Endothelial cell of umbilical vein (primary cell): ENCODE measurements at regions not wholly inside any gene's neighbourhood (a gene's known extent, or its start where the extent isn't known, plus 50 kb on each side); places are given as distances from the start of the nearest gene placed in this dataset.

Experiments used
- BruUV-seq: library from RNA; stranded (reverse); fragments of 400-500 nt; replicated peaks from 2 replicates; lab custom pipeline; 2021; lab: Mats Ljungman, UMichigan
- CTCF ChIA-PET: fragments of 300-600, 350-600 bp; sonication (Branson Sonifier 250); formaldehyde crosslinking; loops from one replicate; lab custom pipeline; 2021; ENCODE audit warnings: antibody characterized with exemption, inconsistent platforms; lab: Charles Lee
- POLR2A ChIA-PET: fragments of 300-600, 350-600 bp; sonication (Branson Sonifier 250); formaldehyde crosslinking; loops from one replicate; lab custom pipeline; 2021; ENCODE audit warnings: antibody characterized with exemption, inconsistent platforms; lab: Charles Lee
- DNase-seq: peaks from one replicate; pipeline ENCODE4 v3.0.0-alpha.2; 2011; ENCODE audit warnings: low read depth, low spot score
- FAIRE-seq: peaks from 2 replicates; lab custom pipeline; 2011; peaks lifted over from hg19 to GRCh38; lab: Jason Lieb, UNC
- H2AFZ ChIP-seq: 2 replicates; pipeline ENCODE4 v1.6.0; 2012; ENCODE audit warnings: low read depth, low read length, control low read depth, inconsistent platforms
- H3K27ac ChIP-seq: 2 replicates; pipeline ENCODE4 v1.5.1; 2011; ENCODE audit warnings: low read depth, mild to moderate bottlenecking, control low read depth, low read length, moderate library complexity; ENCODE audit not compliant: insufficient read depth
- H3K27me3 ChIP-seq, 2 experiments: 2 replicates each; pipeline versions ENCODE4 v1.6.0 to v1.6.1; 2011; ENCODE audit warnings: low read length in 2 of 2, mixed read lengths in 1 of 2; ENCODE audit not compliant: control insufficient read depth in 2 of 2, insufficient read depth in 2 of 2
- H3K36me3 ChIP-seq, 2 experiments: 2 replicates in 1 of 2; 3 replicates in 1 of 2; pipeline ENCODE4 v1.5.1; 2011; ENCODE audit warnings: low read length in 2 of 2, mild to moderate bottlenecking in 1 of 2, moderate library complexity in 1 of 2; ENCODE audit not compliant: control insufficient read depth in 2 of 2, insufficient read depth in 2 of 2; ENCODE audit errors: extremely low read depth in 1 of 2
- H3K4me1 ChIP-seq: 3 replicates; pipeline ENCODE4 v1.5.1; 2011; ENCODE audit warnings: mild to moderate bottlenecking, low read length; ENCODE audit not compliant: control insufficient read depth, insufficient read depth; ENCODE audit errors: extremely low read depth
- H3K4me2 ChIP-seq: 2 replicates; pipeline ENCODE4 v1.6.1; 2011; ENCODE audit warnings: low read length, control low read depth, mixed read lengths; ENCODE audit not compliant: insufficient read depth
- H3K4me3 ChIP-seq, 3 experiments: fragments of 200-600 bp in 1 of 3; sonication (generic), shearing (Covaris generic) in 1 of 3; replicated peaks in 1 of 3; 2 replicates each; pipeline ENCODE4 v1.5.1; 2011 to 2016; ENCODE audit warnings: control low read depth in 3 of 3, low read length in 3 of 3, mild to moderate bottlenecking in 2 of 3, inconsistent platforms in 1 of 3, low read depth in 1 of 3, moderate library complexity in 1 of 3; ENCODE audit not compliant: insufficient read depth in 1 of 3
- H3K79me2 ChIP-seq: 2 replicates; pipeline ENCODE4 v1.6.0; 2012; ENCODE audit warnings: low read length, inconsistent platforms; ENCODE audit not compliant: control insufficient read depth, insufficient read depth
- H3K9ac ChIP-seq: replicated peaks from 2 replicates; pipeline ENCODE3; 2011; ENCODE audit warnings: low read length, control low read depth; ENCODE audit not compliant: insufficient read depth; ENCODE audit errors: extremely low read depth
- H3K9me1 ChIP-seq: replicated peaks from 3 replicates; pipeline ENCODE4 v1.6.0; 2011; ENCODE audit warnings: mild to moderate bottlenecking, low read length; ENCODE audit not compliant: control insufficient read depth, insufficient read depth; ENCODE audit errors: extremely low read depth
- H3K9me3 ChIP-seq: replicated peaks from 2 replicates; pipeline ENCODE4 v1.5.1; 2012; ENCODE audit warnings: low read length, inconsistent platforms; ENCODE audit not compliant: control insufficient read depth, insufficient read depth
- H4K20me1 ChIP-seq: replicated peaks from 2 replicates; pipeline ENCODE3; 2011; ENCODE audit warnings: mild to moderate bottlenecking, low read length; ENCODE audit not compliant: control insufficient read depth, insufficient read depth; ENCODE audit errors: extremely low read depth
- EZH2 ChIP-seq: IDR thresholded peaks from 2 replicates; pipeline ENCODE4 v1.6.1; 2012; ENCODE audit warnings: borderline replicate concordance, low read depth, mild to moderate bottlenecking, moderate library complexity, low read length, inconsistent platforms; ENCODE audit not compliant: severe bottlenecking
- POLR2A ChIP-seq: IDR thresholded peaks from 2 replicates; pipeline ENCODE4 v1.6.1; 2012; ENCODE audit warnings: low read depth, mild to moderate bottlenecking, control low read depth, low read length
- POLR2AphosphoS5 ChIP-seq: IDR thresholded peaks from 2 replicates; pipeline ENCODE4 v1.6.1; 2012; ENCODE audit warnings: low read depth, mild to moderate bottlenecking, control low read depth, low read length, moderate library complexity; ENCODE audit not compliant: insufficient read depth
- dilution Hi-C: fragments of 300-500 bp; cut with MboI; formaldehyde crosslinking; loops from one replicate; pipeline ENCODE4 v1.15.0; 2019; ENCODE audit warnings: low sequenced_read_pairs; ENCODE audit not compliant: extremely low pct_ligation_motif_present
- intact Hi-C: fragments of 100-400 bp; cut with micrococcal nuclease; formaldehyde crosslinking; loops from one replicate; pipeline ENCODE4 v1.10.0; 2022
- TF ChIP-seq, protein P1 (sequence below), 2 donors: IDR thresholded peaks; 1 replicate in 1 of 2; 2 replicates in 1 of 2; pipeline ENCODE4 v1.5.1; 2011; ENCODE audit warnings: low read length in 2 of 2, mild to moderate bottlenecking in 2 of 2, moderate library complexity in 2 of 2, control low read depth in 1 of 2, inconsistent platforms in 1 of 2, low read depth in 1 of 2; ENCODE audit not compliant: insufficient read depth in 1 of 2; ENCODE audit errors: extremely low read depth in 1 of 2

DNA sequence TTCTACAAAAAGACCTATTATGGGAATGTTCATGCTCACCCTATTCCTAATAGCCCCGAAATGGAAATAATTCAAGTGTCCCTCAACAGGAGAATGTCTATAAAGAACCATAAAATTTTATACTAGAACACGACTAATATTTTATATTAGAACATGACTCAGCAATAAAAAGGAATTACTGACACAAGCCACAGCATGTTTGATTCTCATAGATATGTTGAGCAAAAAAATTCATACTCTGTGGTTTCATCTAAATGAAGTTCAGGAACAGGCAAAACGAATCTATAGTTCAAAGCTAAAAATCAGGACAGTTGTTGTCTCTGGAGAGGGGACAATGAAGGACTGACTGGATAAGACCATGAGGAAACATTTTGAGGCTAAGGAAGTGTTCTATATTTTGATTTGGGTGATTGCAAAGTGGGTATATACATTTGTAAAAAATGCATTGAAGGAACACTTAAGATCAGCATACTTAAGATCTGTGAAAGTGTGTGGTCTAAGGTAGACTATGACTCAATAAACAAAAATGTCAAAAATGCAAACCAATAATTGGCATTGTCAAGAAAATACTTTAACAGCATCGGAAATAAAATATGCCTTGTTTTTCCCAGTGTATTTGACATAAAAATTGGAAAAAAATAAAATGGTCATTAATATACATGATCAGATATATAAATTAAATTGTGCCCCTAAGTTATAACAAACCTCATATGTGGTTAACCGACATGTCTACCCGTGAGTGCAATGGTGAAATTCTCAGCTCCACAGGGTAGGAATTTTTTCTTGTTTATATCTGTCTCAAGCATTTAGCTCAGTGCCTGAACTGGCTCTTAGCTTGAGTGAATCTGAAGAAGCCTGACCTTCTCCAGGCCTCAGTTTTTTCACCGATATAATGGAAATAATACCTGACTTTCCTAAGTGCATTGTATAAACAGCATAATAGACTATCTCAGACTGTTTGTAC lies 124.9 kb upstream of the CTTNBP2 start:
- DNase-seq, result no peak
- Histone ChIP-seq H3K27ac (no peak overlapping the region), H3K36me3 (no peaks in the 10 kb centered on the region), H3K4me3 (no peak overlapping the region), H3K9ac (no peak overlapping the region), H3K9me1 (no peaks in the 10 kb centered on the region), H2AFZ (no peak overlapping the region), H4K20me1 (no peaks in the 10 kb centered on the region), H3K4me1 (no peaks in the 10 kb centered on the region), H3K9me3 (no peaks in the 10 kb centered on the region), H3K79me2 (no peaks in the 10 kb centered on the region), H3K4me2 (no peak overlapping the region), H3K27me3 (no peaks in the 10 kb centered on the region)
- dilution Hi-C loops, result no loop called here
- POLR2A ChIA-PET, result no interaction called here
- intact Hi-C loops, result no loop called here
- FAIRE-seq, result no peak
- TF ChIP-seq POLR2A (no peak), EZH2 (no peak), POLR2AphosphoS5 (no peak)
- TF ChIP-seq, protein P1, sequence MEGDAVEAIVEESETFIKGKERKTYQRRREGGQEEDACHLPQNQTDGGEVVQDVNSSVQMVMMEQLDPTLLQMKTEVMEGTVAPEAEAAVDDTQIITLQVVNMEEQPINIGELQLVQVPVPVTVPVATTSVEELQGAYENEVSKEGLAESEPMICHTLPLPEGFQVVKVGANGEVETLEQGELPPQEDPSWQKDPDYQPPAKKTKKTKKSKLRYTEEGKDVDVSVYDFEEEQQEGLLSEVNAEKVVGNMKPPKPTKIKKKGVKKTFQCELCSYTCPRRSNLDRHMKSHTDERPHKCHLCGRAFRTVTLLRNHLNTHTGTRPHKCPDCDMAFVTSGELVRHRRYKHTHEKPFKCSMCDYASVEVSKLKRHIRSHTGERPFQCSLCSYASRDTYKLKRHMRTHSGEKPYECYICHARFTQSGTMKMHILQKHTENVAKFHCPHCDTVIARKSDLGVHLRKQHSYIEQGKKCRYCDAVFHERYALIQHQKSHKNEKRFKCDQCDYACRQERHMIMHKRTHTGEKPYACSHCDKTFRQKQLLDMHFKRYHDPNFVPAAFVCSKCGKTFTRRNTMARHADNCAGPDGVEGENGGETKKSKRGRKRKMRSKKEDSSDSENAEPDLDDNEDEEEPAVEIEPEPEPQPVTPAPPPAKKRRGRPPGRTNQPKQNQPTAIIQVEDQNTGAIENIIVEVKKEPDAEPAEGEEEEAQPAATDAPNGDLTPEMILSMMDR (IDR thresholded peaks at IDR 0.05; ENCODE audit: extremely low read depth in 1 of 2, insufficient read depth in 1 of 2, low read depth in 1 of 2, low read length in 2 of 2), result no peak
- CTCF ChIA-PET, result interaction anchor here (1.1 kb wide), 1 partner anchor 11 kb away, joined by 3 read pairs; no protein-coding TSS in a partner anchor
- no TSS peak for BruUV-seq
